GM18502 (cell line): ENCODE measurements at regions not wholly inside any gene's neighbourhood (a gene's known extent, or its start where the extent isn't known, plus 50 kb on each side); places are given as distances from the start of the nearest gene placed in this dataset.

ENCODE experiments used
- ATAC-seq: cut with Tn5 transposase; IDR thresholded peaks from one replicate; pipeline ENCODE4 v1.9.1; 2021; ENCODE audit warnings: mild to moderate bottlenecking; ENCODE audit not compliant: unreplicated experiment, poor library complexity

DNA sequence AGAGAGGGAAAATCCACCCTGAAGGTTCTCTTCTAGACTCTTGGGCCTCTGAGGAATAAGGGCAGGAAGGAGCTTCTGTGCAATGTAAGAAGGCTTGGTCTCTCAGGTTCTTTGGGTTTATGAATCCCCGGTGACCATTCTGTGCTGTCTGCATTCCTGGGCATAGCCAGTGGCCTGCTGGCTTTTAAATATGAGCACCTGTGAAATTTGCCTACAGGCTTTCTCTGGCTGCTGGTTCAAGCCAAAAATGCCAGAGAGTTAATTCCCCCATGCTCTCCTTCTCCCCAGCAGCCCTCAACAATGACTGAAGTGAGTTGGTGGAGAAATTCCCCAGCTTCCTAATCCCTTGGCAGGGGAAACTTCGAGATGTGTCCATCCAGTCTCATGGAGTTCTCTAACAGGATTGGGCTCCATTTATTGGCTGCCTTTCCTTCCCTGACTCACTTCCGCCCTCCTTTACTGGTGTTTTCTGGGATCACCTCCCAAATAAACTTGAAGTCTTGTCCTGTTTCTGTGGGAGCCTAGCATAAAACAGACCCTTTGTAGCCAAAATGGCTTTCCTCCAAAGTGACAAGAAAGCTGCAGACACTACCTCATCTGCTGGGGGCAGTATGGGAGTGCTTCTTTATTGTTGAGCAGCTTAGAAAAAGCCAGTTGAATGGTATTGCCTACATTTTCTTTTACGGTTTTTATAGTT lies 179.4 kb upstream of the CASK start:
- no peak for ATAC-seq

DNA sequence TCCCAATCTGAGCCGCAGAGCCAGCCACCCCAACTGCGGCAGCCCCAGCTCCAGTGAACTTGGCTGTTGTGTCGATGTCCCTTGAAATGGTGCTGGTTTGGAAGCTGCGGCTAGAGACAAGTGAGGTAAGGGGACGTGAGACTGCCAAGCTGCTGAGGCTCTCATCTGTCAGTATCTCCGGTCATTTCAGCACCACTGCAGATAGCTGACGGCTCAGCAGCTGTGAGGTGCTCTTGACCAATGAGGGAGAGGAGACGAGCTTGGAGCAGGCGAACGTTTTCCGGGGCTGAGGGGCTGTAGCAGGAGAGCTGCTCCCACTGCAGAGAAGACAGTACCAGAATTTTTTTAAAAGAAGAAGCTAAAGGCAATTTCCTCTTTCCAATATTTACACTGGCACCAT lies 175.5 kb upstream of the CASK start:
- ATAC-seq: no peak

DNA sequence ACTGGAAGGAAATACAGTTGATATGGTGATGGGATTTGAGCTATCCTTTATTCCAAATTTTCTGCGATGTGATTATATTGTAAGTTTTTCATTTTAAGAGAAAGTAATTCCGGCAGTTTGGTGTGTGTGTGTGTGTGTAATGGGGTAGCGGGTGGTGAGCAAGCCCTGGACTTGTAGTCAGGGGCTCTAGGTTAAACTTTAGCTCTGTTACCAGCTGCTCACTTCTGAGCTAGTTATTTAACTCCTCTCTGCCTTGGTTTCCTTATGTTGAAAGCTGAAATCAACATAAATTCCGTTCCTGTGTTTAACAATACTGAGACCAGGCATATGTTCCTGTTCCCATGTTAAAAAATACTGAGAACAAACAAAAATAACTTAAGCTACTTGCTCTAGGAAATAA lies 174.1 kb upstream of the CASK start:
- ATAC-seq: no peak

DNA sequence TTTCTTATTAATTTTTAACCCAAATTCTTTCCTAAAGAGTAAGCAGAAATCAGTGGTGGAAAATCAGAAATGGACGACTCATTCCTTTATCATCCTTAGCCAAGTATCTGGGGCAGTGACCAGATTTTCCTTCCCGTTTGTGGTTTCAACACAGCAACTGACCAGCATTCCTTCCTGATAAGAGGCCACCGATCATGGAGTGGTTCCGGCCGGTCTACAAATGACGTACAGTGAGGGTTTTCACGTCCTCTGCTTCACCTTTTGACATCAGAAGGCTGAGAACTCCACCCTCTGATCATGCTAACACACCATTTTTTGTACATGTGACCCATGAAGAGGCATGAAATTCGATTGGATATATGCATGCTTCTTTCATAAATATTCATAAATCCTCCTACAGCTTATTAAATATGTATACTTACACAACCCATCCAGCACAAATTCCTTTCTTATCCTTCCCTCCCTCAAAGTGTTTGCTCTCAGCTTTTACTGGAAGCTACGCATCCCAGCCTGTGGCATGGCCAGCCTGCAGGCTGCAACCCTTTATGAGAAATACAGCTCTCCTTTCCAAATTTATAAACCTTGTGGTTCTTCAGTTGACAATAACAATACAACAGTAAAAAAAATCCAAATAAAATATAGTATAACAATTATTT lies 173.0 kb upstream of the CASK start:
- no peak for ATAC-seq

DNA sequence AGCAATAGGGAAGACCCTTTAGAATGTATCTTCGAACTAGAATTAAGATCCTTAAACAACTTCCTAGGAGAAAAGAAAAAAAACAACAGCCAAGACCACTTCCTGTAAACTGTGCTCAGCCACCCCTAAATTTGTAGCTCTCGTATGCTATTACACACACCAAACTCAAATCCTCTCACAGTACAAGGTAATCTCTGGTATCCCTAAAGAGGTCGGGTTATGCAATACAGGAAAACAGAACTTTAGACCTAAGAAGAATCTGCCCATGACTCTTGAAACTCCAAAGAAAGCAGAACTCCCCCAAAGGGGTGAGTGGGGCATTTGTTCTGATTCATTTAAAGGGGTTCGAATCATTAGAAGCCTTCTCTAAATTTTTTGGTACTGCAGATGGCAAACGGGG lies 170.9 kb upstream of the CASK start:
- no peak for ATAC-seq

DNA sequence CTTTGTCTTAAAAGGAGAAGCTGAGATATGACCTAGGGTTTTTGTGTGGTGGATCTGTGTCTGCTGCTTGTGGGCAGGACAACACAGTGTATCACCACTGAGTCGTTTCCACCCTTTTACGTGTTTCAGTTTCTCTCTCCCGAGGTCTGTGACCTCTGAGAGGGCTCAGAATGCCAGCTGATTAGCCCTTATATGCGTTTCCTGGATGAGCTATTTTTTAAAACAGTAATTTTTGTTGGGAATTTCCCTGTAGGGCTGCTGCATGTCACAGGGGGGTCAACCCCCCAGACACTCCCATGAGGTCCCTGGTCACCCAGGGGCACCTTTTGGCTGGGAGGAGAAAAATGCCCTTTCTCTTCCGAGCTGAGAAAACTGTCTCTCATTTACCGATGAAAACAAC lies 170.4 kb upstream of the CASK start:
- peak; percentile 56 for ATAC-seq

DNA sequence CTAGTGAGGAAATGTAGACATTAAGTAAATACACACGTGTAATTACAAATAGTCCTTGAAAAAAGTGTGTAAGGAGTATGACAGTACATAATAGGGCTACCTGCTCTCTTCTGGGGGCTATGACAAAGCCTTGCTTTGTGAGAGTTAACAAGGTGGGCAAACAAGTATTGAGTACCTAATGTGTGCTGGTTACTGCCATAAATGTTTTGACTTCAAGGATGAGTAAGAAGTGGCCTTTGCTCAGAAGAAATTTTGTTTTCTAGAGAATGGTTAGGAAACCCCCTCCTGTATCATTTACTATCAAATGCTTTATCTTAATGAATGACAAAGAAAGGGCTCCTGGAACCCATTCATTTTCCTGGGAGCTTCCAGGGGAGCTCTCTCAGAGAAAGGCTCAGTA lies 167.0 kb upstream of the CASK start:
- ATAC-seq: no peak

DNA sequence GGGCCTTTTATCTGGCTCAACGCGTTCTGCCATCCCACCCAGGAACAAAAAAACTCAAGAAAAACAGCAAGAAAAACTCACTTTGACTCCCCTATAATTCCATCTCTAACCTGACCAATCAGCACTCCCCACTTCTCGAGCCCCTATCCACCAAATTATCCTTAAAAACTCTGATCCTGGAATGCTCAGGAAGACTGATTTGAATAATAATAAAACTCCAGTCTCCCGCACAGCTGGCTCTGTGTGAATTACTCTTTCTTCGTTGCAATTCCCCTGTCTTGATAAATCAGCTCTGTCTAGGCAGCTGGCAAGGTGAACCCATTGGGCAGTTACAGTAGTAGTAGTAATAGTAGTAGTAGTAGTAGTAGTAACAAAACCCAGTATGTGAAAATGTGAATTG lies 165.7 kb upstream of the CASK start:
- no peak for ATAC-seq

DNA sequence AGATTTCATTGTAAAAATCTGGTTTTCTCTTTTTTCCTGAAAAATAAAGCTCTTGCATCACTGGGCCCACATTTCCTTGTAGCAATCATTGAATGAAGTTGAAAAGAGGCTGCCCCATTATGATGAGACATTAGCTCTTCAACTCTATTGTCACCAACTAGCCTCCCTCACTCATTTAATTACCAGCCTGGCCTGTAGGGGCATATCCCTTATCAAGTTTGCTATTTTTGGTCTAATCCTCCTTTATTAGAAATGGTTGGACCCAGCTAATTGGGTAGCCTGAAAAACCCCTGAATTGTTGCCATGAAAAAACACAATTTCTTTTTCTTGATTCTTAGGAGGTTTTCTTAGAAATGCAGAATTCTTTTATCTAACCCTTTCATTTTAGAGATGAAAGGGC lies 164.6 kb upstream of the CASK start:
- ATAC-seq: no peak

DNA sequence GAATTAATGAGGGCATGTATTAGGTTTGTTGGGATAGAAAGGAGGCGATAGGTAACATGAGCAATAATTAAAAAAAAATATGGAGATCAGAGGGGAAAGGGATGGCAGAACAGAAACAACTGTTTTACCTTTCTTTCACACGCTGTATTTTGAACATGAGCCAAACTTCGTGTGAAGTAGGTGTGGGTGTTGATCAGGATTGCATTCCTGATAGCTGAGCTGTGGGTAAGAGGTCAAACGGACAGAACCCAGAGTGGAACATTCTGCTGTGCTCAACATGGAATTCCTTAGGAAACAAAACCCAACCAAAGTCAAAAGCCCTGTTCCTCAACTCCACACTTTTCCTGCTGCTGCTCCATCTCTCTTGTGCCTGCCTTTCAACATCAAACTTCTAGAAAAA lies 162.5 kb upstream of the CASK start:
- no peak for ATAC-seq

DNA sequence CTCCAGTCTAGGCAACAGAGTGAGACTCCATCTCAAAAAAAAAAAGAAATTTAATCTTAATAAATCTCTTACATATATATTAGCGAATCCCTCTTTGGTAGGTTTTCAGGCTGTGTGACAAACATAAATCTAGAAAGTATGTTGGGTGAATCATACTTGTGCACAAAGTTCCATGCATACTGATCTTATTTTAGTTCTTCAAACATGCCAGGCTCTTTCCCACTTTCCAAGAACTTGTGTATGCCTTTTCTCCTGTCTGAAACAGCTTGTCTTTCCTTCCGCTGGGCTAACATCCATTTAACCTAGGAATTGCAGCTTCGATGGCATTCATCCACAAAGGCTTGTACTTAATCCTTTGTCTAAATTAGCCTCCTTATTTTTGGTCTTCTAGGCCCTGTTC lies 156.6 kb upstream of the CASK start:
- no peak for ATAC-seq

DNA sequence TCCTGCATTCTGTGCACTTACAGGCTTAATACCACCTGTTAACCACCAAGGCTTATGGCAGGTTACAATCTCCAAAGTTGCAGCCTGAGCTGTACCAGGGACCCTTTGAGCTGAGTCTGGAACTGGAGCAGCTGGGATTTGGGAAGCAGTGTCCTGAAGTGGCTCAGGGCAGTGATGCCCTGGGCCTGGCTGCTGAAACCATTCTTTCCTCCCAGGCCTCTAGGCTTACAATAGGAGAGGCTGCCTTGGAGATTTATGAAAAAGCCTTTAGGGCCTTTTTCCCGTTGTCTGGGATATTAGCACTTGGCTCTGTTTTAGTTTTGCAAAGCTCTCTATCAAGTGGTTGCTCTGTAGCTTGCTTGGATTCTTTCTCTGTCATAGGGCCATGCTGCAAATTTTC lies 154.3 kb upstream of the CASK start:
- ATAC-seq: no peak

DNA sequence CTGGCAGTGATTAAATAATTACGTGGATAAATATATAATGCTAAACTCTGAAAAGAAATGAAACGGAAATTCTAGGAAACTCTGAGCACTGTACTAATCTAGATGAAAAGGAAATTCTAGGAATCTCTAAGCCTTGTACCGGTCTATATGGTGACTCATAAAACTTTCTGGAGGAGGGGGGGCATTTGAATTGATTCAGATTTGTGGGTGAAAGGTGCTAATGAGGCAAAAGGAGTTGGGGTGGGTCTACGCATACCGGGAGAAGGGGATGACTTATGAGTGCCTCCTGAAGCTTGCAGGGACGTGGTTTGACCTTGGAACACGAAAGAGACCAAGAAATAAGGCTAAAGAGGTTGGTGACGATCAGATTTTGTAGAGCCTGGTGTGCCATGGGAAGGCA lies 151.7 kb upstream of the CASK start:
- ATAC-seq: no peak

DNA sequence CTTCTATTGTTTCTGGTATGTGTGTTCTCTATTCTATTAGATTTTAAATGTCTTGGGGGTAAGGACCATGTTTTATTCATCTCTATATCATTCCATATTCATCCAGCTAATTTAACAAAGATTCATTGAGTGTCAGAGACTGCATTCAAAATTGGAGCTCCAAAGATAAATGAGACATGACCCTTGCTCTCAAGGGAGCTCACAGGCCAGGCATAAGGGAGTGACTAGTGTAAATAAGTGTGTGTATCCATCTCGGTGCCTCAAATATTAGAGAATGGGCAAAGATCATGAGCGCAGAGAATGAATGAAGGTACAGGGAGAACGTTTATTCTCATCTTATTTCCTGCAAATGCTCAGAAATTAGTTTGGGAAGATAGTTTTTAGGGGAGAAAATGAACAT lies 150.1 kb upstream of the CASK start:
- ATAC-seq: no peak

DNA sequence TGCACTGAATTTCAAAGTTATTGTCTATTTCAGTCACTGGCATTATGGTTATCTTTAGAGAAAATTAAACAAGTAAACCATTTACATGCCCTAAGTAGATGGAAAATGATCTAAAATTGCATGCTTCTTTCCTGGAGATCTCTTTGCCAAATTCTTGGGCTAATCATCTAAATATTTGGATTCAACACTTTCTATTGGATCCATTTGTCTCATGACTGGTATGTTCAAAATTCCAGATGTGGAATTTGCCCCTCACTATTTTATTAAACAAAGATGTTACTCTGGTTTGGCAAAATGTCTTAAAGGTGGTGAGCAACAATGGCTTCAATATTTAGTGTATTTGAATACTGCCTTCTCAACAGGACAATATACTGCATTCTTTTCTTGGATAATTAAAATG lies 147.5 kb upstream of the CASK start:
- no peak for ATAC-seq

DNA sequence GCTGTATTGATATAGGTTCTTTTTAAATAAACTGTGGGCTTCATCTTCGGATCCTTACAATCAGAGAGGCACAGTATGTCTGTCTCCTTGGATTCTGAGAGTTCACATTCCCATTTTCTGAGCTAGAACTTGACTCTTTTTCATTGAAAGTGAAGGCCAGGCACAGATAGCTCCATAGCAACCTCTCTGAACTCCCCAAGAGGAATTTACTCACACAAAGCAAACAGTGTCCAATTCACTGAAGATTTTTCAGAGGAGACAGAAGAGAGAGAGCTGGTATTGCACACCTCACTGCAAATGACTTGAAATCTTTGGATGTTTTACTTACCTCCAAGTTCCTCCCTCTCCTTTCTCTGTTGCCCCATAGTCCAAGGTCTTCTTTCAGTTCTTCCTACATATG lies 130.9 kb upstream of the CASK start:
- no peak for ATAC-seq

DNA sequence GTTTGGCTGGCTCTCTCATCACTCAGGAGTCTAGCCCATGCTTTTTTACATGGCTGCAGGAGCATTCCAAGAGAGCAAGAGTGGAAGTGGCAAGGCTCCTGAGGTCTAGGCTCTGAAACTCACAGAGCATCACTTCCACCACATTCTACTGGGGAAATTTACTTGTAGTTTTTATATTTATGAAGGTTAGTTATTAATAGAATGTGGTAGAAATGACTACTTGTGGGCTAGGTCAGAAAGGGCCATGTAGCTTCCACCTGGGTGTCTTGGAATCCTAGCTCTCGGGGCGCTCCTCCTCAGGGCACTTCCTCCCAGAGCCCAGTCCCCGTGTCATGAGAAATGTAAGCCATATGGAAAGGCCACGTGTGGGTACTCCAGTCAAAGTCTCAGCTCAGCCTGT lies 127.0 kb upstream of the CASK start:
- ATAC-seq: no peak

DNA sequence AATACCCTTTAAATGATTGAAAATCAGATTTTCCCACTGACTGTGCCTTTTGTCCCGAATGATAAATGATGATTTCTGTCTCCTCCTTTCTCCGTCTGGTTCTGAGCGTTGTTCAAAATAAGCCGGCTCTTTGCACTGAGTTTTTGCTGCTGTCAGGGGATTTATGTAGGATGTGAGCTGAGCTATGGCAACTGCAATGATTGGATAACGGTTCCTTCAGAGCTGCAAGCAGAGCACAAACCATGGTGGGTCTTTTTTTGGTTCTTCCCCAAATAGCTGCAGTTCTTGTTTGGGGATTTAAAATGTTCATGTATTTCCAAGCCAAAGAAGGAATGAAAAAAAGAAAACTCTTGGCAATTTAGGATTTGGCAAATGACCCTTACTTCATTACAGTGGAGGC lies 124.5 kb upstream of the CASK start:
- no peak for ATAC-seq

DNA sequence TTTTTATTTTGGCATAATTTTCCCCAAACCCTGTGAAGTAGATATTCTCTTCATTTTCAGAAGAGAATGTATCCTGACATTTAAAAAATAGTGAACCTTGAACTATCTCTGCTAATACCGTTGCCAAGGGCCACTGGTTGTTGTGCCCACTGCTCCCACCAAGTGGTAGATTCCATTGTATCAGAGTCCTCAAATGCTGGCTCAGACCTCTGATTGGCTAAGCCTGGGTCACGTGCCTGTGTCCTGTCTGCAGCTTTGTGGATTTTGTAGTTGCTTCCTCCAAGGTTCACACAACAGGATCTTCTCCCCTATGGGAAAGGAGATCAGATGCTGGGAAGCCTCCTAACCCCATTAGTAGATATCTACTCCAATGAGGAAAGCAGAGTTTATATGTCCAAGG lies 104.8 kb upstream of the CASK start:
- no peak for ATAC-seq

DNA sequence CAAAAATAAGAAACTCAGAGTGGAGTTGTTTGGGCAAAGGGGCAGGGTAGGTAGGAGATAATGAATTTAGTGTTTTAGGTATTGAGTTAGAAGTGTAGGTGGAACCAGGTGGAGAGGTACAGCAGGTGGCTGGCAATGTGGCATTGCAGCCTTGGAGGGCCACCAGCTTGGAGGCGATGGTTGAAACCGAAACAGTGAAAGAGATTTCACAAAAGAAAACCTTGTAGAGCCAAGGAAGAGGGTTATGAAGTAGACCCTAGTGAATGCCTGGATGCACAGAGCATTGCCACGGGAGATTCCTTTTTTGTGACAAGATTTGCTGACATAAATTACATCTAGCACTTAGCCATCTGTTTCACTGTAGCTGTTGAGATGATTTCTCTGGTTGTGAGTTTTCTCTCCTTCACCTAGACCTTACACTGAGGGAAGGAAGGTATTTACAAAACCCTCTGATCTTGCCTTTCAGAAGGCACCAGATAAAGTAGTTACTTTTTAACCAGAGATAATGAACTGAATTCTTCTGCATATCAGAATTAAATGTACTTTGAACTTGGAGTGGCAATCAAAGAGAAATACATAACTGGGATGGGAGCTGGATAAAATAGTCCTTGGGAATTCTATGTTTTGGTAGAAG lies 104.1 kb upstream of the CASK start:
- no peak for ATAC-seq

DNA sequence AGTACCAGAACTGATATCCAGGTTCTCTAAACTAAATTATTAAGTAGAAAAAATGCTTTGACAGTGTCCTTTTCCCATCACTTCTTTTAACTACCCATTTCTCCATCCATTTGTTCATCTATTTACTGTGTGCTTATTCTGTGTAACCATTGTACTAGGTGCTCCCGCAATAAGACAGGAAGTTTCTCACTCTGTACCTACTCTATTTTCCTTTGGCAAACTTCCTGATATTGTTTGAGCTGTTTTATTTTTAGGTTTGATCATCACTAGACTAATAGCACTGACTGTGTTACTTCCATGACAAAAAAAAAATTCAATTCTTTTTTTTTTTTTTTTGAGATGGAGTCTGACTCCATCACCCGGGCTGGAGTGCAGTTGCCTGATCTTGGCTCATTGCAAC lies 102.5 kb upstream of the CASK start:
- ATAC-seq: no peak

DNA sequence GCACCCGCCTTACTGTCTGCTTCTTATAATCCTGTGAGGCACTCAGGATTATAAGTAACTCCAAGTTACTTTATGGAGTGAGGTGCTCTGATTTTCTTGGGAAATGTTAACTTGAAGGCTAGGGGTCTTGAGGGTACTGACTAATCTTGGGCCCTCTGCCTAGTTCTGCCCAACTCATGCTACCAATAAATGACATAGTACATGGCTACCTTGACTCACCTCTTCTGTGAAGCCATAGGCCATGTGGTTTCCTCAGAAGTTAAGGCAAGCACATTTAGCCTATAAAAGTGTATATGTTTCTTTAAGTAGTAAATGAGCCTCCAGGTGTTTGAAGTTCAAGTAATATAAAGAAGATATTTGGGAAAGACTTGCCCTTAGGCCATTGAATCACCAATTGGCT lies 99.8 kb upstream of the CASK start:
- ATAC-seq: no peak
